Stimulated activated CD8-positive, alpha-beta memory T cell treated with anti-CD3 and anti-CD28 coated beads, Interleukin-15, amount 100 ng/mL, for 1 hour (primary cell): ENCODE measurements at regions not wholly inside any gene's neighbourhood (a gene's known extent, or its start where the extent isn't known, plus 50 kb on each side); places are given as distances from the start of the nearest gene placed in this dataset.

Experiments
- DNase-seq: peaks from one replicate; pipeline ENCODE4 v3.0.0-alpha.2; 2020; ENCODE audit warnings: low read depth

DNA sequence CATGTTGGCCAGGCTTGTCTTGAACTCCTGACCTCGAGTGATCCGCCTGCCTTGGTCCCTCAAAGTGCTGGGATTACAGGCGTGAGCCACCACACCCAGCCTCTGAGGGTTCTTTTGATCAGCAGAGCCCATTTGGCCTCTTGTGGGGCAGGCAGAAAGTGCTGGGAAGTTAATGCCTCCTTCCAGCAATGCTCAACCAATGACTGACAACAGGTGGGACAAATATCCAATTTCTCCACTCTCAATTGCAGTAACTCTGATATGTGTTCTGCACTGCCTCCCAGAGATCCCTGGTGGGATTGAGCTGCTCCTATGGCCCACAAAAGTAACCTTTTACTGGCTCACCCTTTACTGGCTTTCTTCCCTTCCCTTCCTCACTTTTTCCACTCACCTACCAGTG, 79.9 kb upstream of the APC start:
- DNase-seq = no peak

DNA sequence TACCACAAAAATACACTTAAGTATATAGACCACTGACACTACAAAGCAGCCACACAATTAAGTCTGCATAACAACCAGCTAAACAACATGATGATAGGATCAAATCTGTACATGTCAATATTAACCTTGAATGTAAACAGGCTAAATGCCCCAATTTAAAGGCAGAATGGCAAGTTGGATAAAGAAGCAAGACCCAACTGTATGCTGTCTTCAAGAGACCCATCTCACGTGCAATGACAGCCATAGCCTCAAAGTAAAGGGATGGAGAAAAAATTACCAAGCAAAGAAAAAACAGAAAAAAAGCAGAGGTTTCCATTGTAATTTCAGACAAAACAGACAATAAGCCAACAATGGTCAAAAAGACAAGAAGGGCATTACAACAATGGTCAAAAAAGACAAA, 77.3 kb upstream of the APC start:
- DNase-seq = no peak

DNA sequence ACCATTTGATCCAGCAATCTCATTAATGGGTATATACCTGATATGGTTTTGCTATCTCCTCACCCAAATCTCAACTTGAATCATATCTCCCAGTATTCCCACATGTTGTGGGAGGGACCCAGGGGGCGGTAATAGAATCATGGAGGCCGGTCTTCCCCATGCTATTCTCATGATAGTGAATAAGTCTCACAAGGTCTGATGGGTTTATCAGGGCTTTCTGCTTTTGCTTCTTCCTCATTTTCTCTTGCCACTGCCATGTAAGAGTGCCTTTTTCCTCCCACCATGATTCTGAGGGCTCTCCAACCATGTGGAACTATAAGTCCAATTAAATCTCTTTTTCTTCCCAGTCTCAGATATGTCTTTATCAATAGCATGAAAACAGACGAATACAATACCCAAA, 74.5 kb upstream of the APC start:
- no peak for DNase-seq

DNA sequence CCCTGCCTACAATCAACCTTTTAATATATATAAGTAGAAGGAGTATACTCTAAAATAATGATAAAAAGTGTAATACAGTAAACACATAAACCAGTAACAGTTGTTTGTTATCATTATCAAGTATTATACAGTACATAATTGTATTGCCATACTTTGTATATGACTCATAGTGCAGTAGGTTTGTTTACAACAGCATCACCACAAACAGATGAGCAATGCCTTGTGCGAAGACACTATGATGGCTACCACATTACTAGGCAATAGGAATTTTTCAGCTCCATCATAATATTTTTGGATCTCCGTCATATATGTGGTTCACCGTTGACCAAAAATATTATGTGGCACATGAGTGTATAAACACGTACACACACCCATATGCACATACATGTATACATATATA, 69.7 kb upstream of the APC start:
- no peak for DNase-seq

DNA sequence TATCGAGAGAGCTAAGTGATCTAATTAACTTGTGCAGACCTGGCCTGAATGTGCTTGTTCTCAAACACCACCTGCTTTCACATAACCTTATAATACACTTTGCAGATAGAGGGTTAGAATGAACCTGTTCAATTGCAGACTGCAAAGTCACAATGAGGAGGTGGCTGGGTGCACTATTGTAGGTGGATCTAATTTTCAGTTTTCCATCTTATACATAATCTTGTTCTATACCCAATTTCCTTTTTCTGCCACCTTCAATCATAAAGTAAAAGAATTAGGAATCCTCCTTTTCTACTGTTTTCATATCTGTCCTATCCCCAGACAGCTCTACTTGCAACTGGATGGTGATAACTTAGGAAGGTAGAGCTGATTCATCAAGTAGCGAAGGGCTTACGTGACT, 68.8 kb upstream of the APC start:
- DNase-seq = no peak

DNA sequence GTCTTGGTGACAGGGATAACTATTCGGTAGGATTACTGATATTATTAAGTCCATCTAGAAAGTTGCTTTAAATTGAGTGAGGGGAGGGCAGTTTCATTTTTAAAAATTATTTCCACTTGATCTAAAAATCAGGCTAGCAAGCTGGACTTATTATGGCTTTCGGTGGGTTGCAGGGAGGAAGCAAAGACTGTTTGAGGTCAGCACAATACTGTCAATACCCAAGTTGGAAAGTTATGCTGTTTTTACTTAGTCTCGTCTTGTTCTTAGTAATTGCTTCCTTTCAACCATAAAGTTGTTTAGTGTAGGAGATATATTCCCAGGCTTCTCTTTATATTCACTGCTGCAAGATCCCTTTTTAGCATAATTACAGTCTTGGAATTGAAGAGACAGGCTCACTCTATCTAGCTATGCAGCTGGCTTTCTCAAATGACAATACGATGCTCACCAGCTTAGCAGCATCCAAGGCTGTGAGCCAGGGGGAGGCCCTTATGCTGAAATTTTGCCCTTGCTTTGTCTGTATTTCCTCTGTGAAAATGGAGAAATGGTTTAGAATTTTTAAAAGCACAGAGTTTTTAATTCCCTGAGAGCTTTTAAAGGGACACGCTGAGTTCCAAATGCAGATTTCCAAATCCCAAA, 68.2 kb upstream of the APC start:
- DNase-seq = no peak

DNA sequence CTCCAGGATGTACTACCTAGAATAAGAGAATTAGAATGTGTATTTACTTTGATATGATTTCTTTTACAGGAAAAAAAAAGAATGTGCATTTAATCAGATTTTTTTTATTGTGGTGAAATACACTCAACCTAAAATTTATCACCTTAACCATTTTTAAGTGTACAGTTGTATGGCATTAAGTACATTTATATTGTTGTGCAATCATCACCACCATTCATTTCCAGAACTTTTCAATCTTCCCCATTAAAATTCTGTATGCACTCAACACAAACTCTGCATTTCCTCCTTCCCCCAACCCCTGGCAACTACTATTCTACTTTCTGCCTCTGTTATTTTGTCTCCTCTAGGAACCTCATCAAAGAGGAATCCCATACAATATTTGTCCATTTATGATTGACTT, 66.0 kb upstream of the APC start:
- DNase-seq = no peak

DNA sequence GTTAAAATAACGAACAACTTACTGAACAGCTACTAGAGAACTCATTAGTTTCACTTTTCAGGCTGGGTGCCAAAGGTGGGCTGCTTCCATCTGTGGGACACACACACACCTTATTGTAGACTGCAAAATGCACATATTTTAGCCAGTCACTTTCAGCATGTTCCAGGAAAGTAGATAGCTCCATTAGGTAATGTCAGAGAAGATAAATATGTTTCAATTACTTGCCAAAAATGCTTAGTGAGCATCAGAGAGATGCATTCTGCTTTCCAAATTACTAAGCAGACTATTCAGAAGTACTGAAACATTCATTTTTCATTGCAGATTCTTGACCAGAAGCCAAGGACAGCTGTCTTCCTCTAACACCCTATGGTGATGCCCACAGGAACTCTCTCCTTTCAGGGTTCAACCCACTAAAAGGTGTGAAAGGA, 56.2 kb upstream of the APC start:
- no peak for DNase-seq

DNA sequence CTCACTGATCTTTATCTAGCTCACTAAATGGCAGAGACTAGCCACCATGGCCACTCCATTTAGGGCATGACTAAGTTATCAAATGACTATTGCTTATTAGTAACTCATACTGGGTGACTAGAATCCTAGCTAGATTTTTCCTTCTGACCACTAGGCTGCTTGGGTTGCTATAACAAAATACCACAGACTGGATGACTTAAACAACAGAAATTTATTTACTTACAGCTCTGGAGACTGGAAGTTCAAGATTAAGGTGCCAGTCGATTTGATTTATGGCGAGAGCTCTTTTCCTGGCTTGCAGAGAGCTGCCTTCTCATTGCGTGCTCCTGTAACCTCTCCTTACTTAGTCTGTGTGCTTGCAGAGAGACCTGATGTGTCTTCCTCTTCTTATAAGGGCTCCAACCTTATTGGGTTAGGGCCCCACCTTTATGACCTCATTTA, 55.0 kb upstream of the APC start:
- no peak for DNase-seq

DNA sequence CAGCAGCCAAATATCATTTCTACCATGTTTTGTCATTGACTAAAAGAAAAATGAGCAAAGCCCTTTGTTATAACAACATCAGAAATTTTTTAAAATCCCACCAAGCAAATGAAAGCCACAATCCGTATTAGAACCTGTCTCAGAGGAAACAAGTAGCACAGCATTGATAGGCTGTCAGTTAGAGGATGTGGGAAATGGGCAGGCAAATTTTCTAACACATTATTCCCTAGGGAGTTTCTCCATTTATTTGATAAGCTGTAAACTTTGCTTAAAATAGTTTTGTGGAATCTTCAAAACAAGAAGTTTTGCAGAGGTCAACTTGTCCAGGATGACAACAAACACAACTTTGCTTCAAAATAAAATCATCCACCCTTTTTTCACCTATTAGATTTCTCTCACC, 53.6 kb upstream of the APC start:
- DNase-seq = no peak

DNA sequence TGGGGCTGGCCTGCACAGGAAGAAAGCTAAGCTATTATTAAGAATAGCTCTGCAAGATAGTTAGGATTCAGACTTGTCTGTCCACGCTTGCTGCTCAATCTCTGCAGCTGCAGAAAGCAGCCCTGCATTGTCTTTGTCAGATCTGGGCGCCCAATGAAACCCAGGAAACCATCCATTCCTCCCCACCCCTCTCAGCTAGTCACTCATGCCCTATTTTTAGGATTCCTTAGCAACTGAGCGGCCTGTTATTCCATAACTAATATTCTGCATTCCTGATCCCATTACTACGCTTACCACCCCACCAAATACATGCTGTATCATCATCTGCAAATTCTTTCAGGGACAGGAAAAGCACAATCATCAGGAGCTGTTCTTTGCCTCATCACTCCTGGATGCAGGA, 52.9 kb upstream of the APC start:
- no peak for DNase-seq

DNA sequence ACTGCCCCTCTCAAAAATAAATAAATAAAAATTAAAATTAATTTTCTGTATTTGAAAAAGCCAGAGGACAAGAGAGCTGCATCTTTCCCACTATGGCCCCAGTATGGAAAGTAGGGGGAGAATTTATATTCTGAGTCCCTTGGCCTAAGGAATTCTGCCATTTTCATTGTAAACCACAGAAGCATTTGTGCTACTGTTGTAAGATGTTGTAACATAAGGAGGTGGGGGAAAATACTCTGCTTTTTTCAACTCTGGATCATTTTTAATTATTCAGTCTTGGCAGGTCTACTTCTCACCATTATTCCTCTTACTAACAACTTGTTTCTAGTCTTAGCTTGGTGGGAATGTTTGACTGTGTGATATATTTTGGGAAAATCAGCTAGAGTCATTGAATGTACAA, 52.3 kb upstream of the APC start:
- no peak for DNase-seq

DNA sequence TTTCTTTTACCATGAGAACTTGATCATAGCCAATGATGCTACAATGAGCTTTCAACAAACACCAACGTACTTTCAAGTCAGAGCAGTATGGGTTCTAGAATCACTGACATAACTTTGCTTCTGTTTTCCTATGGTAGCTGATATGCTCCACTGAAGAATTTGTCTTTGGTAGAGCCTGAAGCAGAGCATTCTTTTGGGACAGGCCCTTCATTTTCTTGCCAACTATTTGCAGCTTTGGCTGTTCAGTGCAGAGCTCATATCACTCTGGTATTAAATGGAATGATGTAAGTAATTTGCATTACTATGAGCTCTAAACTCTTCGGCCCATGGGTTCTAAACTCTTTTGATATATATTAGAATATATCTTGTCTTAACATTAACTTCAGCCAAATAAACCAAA, 51.8 kb upstream of the APC start:
- DNase-seq = no peak

DNA sequence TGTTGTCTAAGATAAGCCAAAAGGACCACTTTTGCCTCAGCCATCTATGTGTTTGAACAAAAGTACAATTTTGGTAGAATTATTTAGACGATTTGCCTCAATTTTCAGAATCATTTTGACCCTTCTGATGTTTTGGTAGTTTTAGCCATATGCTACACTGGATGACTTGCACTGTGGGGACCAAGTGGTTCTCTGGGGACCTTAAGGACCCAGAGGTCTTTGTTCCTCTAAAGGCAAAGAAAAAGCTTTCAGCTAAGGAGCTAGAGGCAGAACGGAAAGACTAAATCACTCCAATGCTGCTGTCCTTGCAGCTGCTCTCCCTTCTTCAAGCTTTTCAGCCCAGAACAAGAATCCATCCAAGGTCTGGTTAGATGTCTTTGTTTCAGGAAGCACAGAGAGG, 51.0 kb upstream of the APC start:
- no peak for DNase-seq

DNA sequence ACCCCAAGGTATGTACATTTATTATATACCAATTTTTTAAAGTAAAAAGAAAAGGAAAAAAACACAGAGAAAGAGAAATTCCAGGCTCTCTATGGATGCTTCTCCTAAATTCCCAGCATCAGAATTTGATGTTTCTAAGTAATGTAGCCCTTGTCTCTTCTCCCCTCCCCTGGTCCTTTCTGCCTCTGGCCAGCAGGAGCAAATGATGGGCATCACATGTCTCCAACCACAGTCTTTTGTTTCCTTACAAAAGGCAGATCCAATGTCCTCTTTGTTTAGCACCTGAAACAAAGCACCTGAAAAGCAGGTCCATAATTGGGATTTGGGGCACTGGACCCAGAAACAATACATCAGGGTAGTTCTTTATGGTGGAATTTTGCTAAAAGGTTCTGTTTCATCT, 50.4 kb upstream of the APC start:
- DNase-seq = no peak
